ENCODE measurements at regions not wholly inside any gene's neighbourhood (a gene's known extent, or its start where the extent isn't known, plus 50 kb on each side); places are given as distances from the start of the nearest gene placed in this dataset.

- Histone ChIP-seq H3K9ac (ENCODE audit: low read length) (no peak overlapping the region), H3K4me2 (ENCODE audit: low read depth, low read length, poor library complexity, severe bottlenecking) (no peak overlapping the region), H3K9me2 (replicated peaks; ENCODE audit: insufficient read depth, low read length) (no peaks in the 10 kb centered on the region), H3K27me3 (ENCODE audit: low read length) (no peaks in the 10 kb centered on the region), H2AFZ (ENCODE audit: low read depth, low read length, severe bottlenecking) (no peak overlapping the region), H3K4me3 (ENCODE audit: insufficient read depth, low read length, poor library complexity, severe bottlenecking) (no peak overlapping the region), H4K20me1 (ENCODE audit: low read depth, low read length) (no peaks in the 10 kb centered on the region), H3F3A (ENCODE audit: insufficient read depth) (no peaks in the 10 kb centered on the region), H3K79me2 (ENCODE audit: insufficient read depth, low read length) (no peaks in the 10 kb centered on the region), H3K9me3 (ENCODE audit: insufficient read depth, low read length) (no peaks in the 10 kb centered on the region), H3K27ac (ENCODE audit: low read depth, low read length) (no peak overlapping the region), H3K36me3 (ENCODE audit: low read length) (no peaks in the 10 kb centered on the region)
- no peak for TF ChIP-seq EZH2phosphoT487 (conservative IDR thresholded peaks at IDR 0.05; ENCODE audit: low read length)
- no peak for TF ChIP-seq CTCF (IDR thresholded peaks at IDR 0.05; ENCODE audit: insufficient read depth, low read length, poor library complexity, severe bottlenecking)
These were observed 181.2 kb upstream of the IL12A start for GRCh38 chr3:159807137-159808040.

GRCh38 chr3:159813822-159814531 lies 174.7 kb upstream of the IL12A start:
- no peaks in the 10 kb centered on the region for H4K20me1 ChIP-seq (ENCODE audit: low read depth, low read length)
- H3K4me2 ChIP-seq (ENCODE audit: low read depth, low read length, poor library complexity, severe bottlenecking), result no peak overlapping the region
- TF ChIP-seq CTCF (IDR thresholded peaks at IDR 0.05; ENCODE audit: insufficient read depth, low read length, poor library complexity, severe bottlenecking) (no peak), EZH2phosphoT487 (conservative IDR thresholded peaks at IDR 0.05; ENCODE audit: low read length) (no peak)
- no peaks in the 10 kb centered on the region for H3K79me2 ChIP-seq (ENCODE audit: insufficient read depth, low read length)
- no peak overlapping the region for H3K27ac ChIP-seq (ENCODE audit: low read depth, low read length)
- no peaks in the 10 kb centered on the region for H3F3A ChIP-seq (ENCODE audit: insufficient read depth)
- H3K9ac ChIP-seq (ENCODE audit: low read length), result no peak overlapping the region
- H2AFZ ChIP-seq (ENCODE audit: low read depth, low read length, severe bottlenecking), result no peak overlapping the region
- no peaks in the 10 kb centered on the region for H3K36me3 ChIP-seq (ENCODE audit: low read length)
- H3K9me2 ChIP-seq (replicated peaks; ENCODE audit: insufficient read depth, low read length), result no peaks in the 10 kb centered on the region
- H3K4me3 ChIP-seq (ENCODE audit: insufficient read depth, low read length, poor library complexity, severe bottlenecking), result no peak overlapping the region
- no peaks in the 10 kb centered on the region for H3K27me3 ChIP-seq (ENCODE audit: low read length)
- no peaks in the 10 kb centered on the region for H3K9me3 ChIP-seq (ENCODE audit: insufficient read depth, low read length)

- H3K79me2 ChIP-seq (ENCODE audit: insufficient read depth, low read length), result no peaks in the 10 kb centered on the region
These were observed 172.1 kb upstream of the IL12A start for GRCh38 chr3:159816512-159816911.

More at GRCh38 chr3:159816512-159816911, 172.1 kb upstream of the IL12A start:
- H3K36me3 ChIP-seq (ENCODE audit: low read length), result no peaks in the 10 kb centered on the region
- no peaks in the 10 kb centered on the region for H4K20me1 ChIP-seq (ENCODE audit: low read depth, low read length)
- no peaks in the 10 kb centered on the region for H3K9me3 ChIP-seq (ENCODE audit: insufficient read depth, low read length)
- no peaks in the 10 kb centered on the region for H3F3A ChIP-seq (ENCODE audit: insufficient read depth)
- no peak overlapping the region for H3K4me3 ChIP-seq (ENCODE audit: insufficient read depth, low read length, poor library complexity, severe bottlenecking)
- no peaks in the 10 kb centered on the region for H3K27me3 ChIP-seq (ENCODE audit: low read length)
- no peak overlapping the region for H3K9ac ChIP-seq (ENCODE audit: low read length)
- no peak overlapping the region for H2AFZ ChIP-seq (ENCODE audit: low read depth, low read length, severe bottlenecking)
- no peak overlapping the region for H3K27ac ChIP-seq (ENCODE audit: low read depth, low read length)
- no peak overlapping the region for H3K4me2 ChIP-seq (ENCODE audit: low read depth, low read length, poor library complexity, severe bottlenecking)
- TF ChIP-seq CTCF (IDR thresholded peaks at IDR 0.05; ENCODE audit: insufficient read depth, low read length, poor library complexity, severe bottlenecking), result no peak
- TF ChIP-seq EZH2phosphoT487 (conservative IDR thresholded peaks at IDR 0.05; ENCODE audit: low read length), result no peak
- no peaks in the 10 kb centered on the region for H3K9me2 ChIP-seq (replicated peaks; ENCODE audit: insufficient read depth, low read length)

Measured in SU-DHL-6 (cell line).